Neural progenitor cell (in vitro differentiated cells): ENCODE measurements at regions not wholly inside any gene's neighbourhood (a gene's known extent, or its start where the extent isn't known, plus 50 kb on each side); places are given as distances from the start of the nearest gene placed in this dataset.

ENCODE experiments used
- DNase-seq: peaks from one replicate; pipeline ENCODE4 v3.0.0-alpha.2; 2016; ENCODE audit warnings: low spot score
- H2AFZ ChIP-seq: fragments of 200-600 bp; sonication (generic); replicated peaks from 2 replicates; pipeline ENCODE4 v1.6.1; 2016; ENCODE audit warnings: antibody characterized with exemption
- H3F3A ChIP-seq: fragments of 200-600 bp; sonication (generic); 2 replicates; pipeline ENCODE4 v1.6.1; 2016; ENCODE audit warnings: antibody characterized with exemption, low read depth
- H3K27ac ChIP-seq: fragments of 200-600 bp; sonication (generic); 2 replicates; pipeline ENCODE4 v1.5.1; 2016; ENCODE audit warnings: mild to moderate bottlenecking
- H3K27me3 ChIP-seq: fragments of 200-600 bp; sonication (generic); 2 replicates; pipeline ENCODE4 v1.6.1; 2016; ENCODE audit warnings: mild to moderate bottlenecking, moderate library complexity
- H3K36me3 ChIP-seq: fragments of 200-600 bp; sonication (generic); 2 replicates; pipeline ENCODE4 v1.5.1; 2016
- H3K4me1 ChIP-seq: fragments of 200-600 bp; sonication (generic); 2 replicates; pipeline ENCODE4 v1.6.1; 2016; ENCODE audit warnings: mixed run types
- H3K4me2 ChIP-seq: fragments of 200-600 bp; sonication (generic); 2 replicates; pipeline ENCODE4 v1.6.1; 2016
- H3K4me3 ChIP-seq: fragments of 200-600 bp; sonication (generic); 2 replicates; pipeline ENCODE4 v1.5.1; 2016
- H3K79me2 ChIP-seq: fragments of 200-600 bp; sonication (generic); 2 replicates; pipeline ENCODE4 v1.6.1; 2016; ENCODE audit warnings: low read depth
- H3K9ac ChIP-seq: fragments of 200-600 bp; sonication (generic); 2 replicates; pipeline ENCODE4 v1.6.1; 2016
- H3K9me3 ChIP-seq: fragments of 200-600 bp; sonication (generic); 2 replicates; pipeline ENCODE4 v1.5.1; 2016; ENCODE audit warnings: low read depth
- H4K20me1 ChIP-seq: fragments of 200-600 bp; sonication (generic); 2 replicates; pipeline ENCODE4 v1.6.1; 2016; ENCODE audit warnings: low read depth
- H3K27ac Mint-ChIP-seq: 3 replicates; pipeline ENCODE4 v1.8.0; 2021; ENCODE audit warnings: mixed read lengths
- H3K27me3 Mint-ChIP-seq: 2 replicates; pipeline ENCODE4 v1.8.0; 2022; ENCODE audit warnings: low read depth, mild to moderate bottlenecking, inconsistent platforms, moderate library complexity, mixed read lengths; ENCODE audit not compliant: insufficient read depth
- H3K36me3 Mint-ChIP-seq: 3 replicates; pipeline ENCODE4 v1.8.0; 2021; ENCODE audit warnings: mixed read lengths
- H3K4me1 Mint-ChIP-seq: 3 replicates; pipeline ENCODE4 v1.8.0; 2021; ENCODE audit warnings: mixed read lengths
- H3K4me3 Mint-ChIP-seq: 3 replicates; pipeline ENCODE4 v1.8.0; 2021; ENCODE audit warnings: mild to moderate bottlenecking, moderate library complexity, mixed read lengths
- H3K9me3 Mint-ChIP-seq: 3 replicates; pipeline ENCODE4 v1.8.0; 2020; ENCODE audit warnings: mixed read lengths
- EZH2 ChIP-seq: fragments of 200-600 bp; sonication (generic); IDR thresholded peaks from 2 replicates; pipeline ENCODE4 v1.6.1; 2017; ENCODE audit warnings: antibody characterized with exemption, mild to moderate bottlenecking, moderate library complexity
- EZH2phosphoT487 ChIP-seq: fragments of 200-600 bp; sonication (generic); IDR thresholded peaks from 2 replicates; pipeline ENCODE4 v1.6.1; 2017; ENCODE audit warnings: antibody characterized with exemption
- TF ChIP-seq, protein P1 (sequence below): fragments of 200-600 bp; sonication (generic); IDR thresholded peaks from 2 replicates; pipeline ENCODE4 v1.5.1; 2017; ENCODE audit warnings: antibody characterized with exemption, mild to moderate bottlenecking

- no peaks in the 10 kb centered on the region for H3K79me2 ChIP-seq
- no peaks in the 10 kb centered on the region for H3K9me3 Mint-ChIP-seq
- H3K9ac ChIP-seq, result no peak overlapping the region
- H3K27me3 Mint-ChIP-seq, result peaks cover 2% of the 10 kb centered on the region
- no peaks in the 10 kb centered on the region for H3K4me1 Mint-ChIP-seq
- H3K27ac Mint-ChIP-seq, result no peak overlapping the region
- no peaks in the 10 kb centered on the region for H3K27me3 ChIP-seq
- H3K36me3 ChIP-seq, result no peaks in the 10 kb centered on the region
- no peaks in the 10 kb centered on the region for H3K4me1 ChIP-seq
- H4K20me1 ChIP-seq, result no peaks in the 10 kb centered on the region
- no peak overlapping the region for H3K27ac ChIP-seq
- no peaks in the 10 kb centered on the region for H3F3A ChIP-seq
- H3K36me3 Mint-ChIP-seq, result no peaks in the 10 kb centered on the region
- no peak overlapping the region for H3K4me2 ChIP-seq
- H2AFZ ChIP-seq, result no peak overlapping the region
- no peak overlapping the region for H3K4me3 ChIP-seq
- TF ChIP-seq, protein P1, sequence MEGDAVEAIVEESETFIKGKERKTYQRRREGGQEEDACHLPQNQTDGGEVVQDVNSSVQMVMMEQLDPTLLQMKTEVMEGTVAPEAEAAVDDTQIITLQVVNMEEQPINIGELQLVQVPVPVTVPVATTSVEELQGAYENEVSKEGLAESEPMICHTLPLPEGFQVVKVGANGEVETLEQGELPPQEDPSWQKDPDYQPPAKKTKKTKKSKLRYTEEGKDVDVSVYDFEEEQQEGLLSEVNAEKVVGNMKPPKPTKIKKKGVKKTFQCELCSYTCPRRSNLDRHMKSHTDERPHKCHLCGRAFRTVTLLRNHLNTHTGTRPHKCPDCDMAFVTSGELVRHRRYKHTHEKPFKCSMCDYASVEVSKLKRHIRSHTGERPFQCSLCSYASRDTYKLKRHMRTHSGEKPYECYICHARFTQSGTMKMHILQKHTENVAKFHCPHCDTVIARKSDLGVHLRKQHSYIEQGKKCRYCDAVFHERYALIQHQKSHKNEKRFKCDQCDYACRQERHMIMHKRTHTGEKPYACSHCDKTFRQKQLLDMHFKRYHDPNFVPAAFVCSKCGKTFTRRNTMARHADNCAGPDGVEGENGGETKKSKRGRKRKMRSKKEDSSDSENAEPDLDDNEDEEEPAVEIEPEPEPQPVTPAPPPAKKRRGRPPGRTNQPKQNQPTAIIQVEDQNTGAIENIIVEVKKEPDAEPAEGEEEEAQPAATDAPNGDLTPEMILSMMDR, result no peak
- no peak for TF ChIP-seq EZH2
- H3K4me3 Mint-ChIP-seq, result no peak overlapping the region
- no peaks in the 10 kb centered on the region for H3K9me3 ChIP-seq
- no peak for DNase-seq
Observed at GRCh38 chr5:160904591-160904990, 52.6 kb upstream of the ATP10B start.

- no peak overlapping the region for H2AFZ ChIP-seq
- Mint-ChIP-seq H3K9me3 (no peaks in the 10 kb centered on the region), H3K4me1 (no peaks in the 10 kb centered on the region), H3K27me3 (peaks cover 2% of the 10 kb centered on the region), H3K36me3 (no peaks in the 10 kb centered on the region), H3K27ac (no peak overlapping the region), H3K4me3 (no peak overlapping the region)
- no peaks in the 10 kb centered on the region for H4K20me1 ChIP-seq
- H3K4me3 ChIP-seq, result no peak overlapping the region
- no peak overlapping the region for H3K4me2 ChIP-seq
- H3K4me1 ChIP-seq, result no peaks in the 10 kb centered on the region
- no peak for DNase-seq
- H3K79me2 ChIP-seq, result no peaks in the 10 kb centered on the region
- H3K9ac ChIP-seq, result no peak overlapping the region
- TF ChIP-seq EZH2, result no peak
- TF ChIP-seq, protein P1, result no peak
- TF ChIP-seq EZH2phosphoT487, result no peak
- H3K27ac ChIP-seq, result no peak overlapping the region
- no peaks in the 10 kb centered on the region for H3K9me3 ChIP-seq
- H3K27me3 ChIP-seq, result no peaks in the 10 kb centered on the region
- H3F3A ChIP-seq, result no peaks in the 10 kb centered on the region
- H3K36me3 ChIP-seq, result no peaks in the 10 kb centered on the region
Observed at GRCh38 chr5:160903551-160903950, 51.5 kb upstream of the ATP10B start.

DNA sequence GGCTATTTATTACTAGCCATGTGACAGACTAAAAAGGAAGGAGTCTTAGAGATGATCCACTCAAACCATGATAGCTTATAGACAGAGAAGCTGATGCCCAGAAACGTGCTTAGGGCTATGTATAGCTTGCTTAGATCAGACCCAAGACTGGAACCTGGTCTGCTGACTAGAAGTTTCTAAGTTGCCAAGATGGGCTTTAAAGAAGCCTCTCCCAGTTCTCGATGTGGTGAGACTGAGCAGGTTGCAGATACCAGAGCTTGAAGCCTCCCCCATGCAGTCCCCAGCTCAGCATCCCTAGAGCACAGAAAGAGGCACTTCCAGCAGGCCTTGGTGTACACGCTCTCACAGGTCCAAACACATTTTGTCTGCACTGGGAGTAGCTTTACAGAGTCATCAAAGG lies 51.1 kb upstream of the ATP10B start:
- DNase-seq, result no peak
- H3K4me2 ChIP-seq, result no peak overlapping the region
- Mint-ChIP-seq H3K4me1 (no peaks in the 10 kb centered on the region), H3K27me3 (peaks cover 2% of the 10 kb centered on the region), H3K36me3 (no peaks in the 10 kb centered on the region), H3K9me3 (no peaks in the 10 kb centered on the region), H3K27ac (no peak overlapping the region), H3K4me3 (no peak overlapping the region)
- no peaks in the 10 kb centered on the region for H3F3A ChIP-seq
- H2AFZ ChIP-seq, result no peak overlapping the region
- no peaks in the 10 kb centered on the region for H4K20me1 ChIP-seq
- H3K9ac ChIP-seq, result no peak overlapping the region
- H3K4me3 ChIP-seq, result no peak overlapping the region
- H3K4me1 ChIP-seq, result no peaks in the 10 kb centered on the region
- H3K9me3 ChIP-seq, result no peaks in the 10 kb centered on the region
- no peaks in the 10 kb centered on the region for H3K79me2 ChIP-seq
- TF ChIP-seq EZH2phosphoT487 (no peak), EZH2 (no peak)
- TF ChIP-seq, protein P1, result no peak
- no peak overlapping the region for H3K27ac ChIP-seq
- H3K36me3 ChIP-seq, result no peaks in the 10 kb centered on the region
- H3K27me3 ChIP-seq, result no peaks in the 10 kb centered on the region
